HG03097 (cell line): ENCODE measurements at regions not wholly inside any gene's neighbourhood (a gene's known extent, or its start where the extent isn't known, plus 50 kb on each side); places are given as distances from the start of the nearest gene placed in this dataset.
"Not testable (repeated sequence)": the region's sequence is repeated elsewhere in the genome, so short reads cannot be mapped to it uniquely, and the experiment has no call there.

ENCODE experiments used
- ATAC-seq: cut with Tn5 transposase; IDR thresholded peaks from one replicate; pipeline ENCODE4 v1.9.1; 2021; ENCODE audit not compliant: unreplicated experiment, low FRiP score

GRCh38 chr1:109857702-109858101 lies 52.9 kb upstream of the CSF1 start:
- ATAC-seq = not testable (repeated sequence)

- not testable (repeated sequence) for ATAC-seq
Measured at GRCh38 chr1:109855986-109856385, 54.7 kb upstream of the CSF1 start.

DNA sequence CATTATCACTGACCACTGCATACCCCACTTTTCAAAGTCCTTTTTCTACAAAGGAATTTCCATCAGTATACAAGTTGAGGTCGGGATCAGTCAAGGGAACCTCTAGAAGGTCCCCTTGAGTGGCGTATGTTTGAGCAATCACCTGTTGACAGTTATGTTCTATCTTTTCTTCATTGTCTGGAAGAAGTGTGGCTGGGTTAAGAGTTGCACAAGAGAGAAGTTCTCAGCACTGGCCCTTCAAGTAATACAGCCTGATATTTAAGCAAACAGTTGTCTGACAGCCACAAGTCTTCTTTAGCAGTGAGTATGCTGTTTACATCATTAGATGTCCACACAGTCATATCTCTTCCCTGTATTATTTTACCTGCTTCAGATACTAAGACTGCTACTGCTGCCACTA lies 56.7 kb upstream of the CSF1 start:
- not testable (repeated sequence) for ATAC-seq

- ATAC-seq = not testable (repeated sequence)
Measured at GRCh38 chr1:109852221-109853015, 58.2 kb upstream of the CSF1 start.

DNA sequence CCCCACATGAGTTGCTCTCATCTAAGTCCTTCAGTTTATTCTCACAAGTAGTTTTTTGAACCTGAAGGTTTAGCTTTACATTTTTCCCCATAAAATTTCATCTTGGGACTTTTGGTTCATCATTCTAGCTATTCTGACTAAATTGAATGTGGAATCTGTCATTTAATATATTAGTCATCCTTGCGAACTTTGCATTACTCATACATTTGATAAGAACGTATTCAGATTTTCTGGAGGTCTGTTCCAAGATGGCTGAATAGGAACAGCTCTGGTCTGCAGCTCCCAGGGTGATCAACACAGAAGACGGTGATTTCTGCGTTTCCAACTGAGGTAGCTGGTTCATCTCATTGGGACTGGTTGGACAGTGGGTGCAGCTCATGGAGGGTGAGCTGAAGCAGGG lies 59.8 kb upstream of the CSF1 start:
- ATAC-seq = no peak

GRCh38 chr1:109850194-109850593 lies 60.5 kb upstream of the CSF1 start:
- no peak for ATAC-seq

DNA sequence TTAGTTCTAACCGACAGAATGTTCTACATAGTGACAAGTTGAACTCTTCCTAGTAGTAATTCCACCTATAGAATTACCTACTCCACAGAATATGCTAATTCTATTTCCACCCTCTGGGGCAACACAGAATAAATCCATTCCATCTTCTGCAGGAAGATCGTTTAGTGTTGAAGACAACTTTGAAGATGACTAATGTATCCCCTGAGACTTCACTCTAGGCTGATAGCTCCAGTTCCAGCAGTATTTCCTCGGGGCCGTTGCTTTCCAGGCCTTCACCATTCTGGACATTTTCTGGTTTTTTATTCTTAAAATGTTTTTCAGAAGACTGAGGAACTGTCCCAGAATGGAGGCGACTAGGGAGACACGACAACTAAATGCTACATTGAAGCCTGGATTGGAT lies 61.0 kb upstream of the CSF1 start:
- ATAC-seq = no peak

DNA sequence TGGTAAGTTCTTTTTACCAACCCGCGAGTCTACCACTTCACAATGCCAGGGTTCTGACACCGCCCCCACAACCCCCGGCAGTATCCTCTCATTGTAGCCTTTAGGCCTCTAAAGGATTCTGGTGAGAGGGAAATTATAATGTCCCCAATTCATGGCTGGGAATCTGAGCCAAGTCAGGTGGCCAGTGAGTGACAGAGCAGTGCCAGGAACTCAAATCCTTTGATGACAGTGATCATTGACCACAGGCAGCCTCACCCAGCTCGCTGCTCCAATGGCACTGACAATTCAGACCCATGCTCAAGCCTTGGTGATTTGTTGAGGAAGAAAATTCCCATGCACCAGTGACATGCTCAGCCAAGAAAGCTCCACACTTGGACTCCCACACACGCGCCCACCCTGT lies 63.4 kb upstream of the CSF1 start:
- no peak for ATAC-seq

- no peak for ATAC-seq
Measured at GRCh38 chr1:109846846-109847245, 63.8 kb upstream of the CSF1 start.

DNA sequence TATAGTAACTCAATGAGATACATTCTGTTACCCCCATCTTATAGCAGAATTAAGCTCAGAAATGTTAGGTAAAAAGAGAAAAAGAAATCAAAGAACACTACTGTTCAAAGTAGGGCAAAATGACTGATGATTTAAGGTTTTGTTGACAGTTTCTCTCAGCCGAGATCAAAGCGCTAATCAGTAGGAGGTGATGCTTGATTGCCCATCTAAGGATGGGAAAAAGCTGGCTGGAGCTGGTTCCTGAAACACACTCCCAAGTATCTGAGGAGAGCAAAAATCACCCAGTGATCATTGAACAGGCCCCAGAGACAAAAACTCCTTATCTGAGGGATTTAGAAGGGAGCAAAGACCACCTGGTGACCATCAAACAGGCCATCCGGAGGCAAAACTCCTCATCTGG lies 64.5 kb upstream of the CSF1 start:
- no peak for ATAC-seq

GRCh38 chr1:109845658-109846057 lies 65.0 kb upstream of the CSF1 start:
- ATAC-seq = no peak

- ATAC-seq = no peak
Measured at GRCh38 chr1:109844609-109845008, 66.0 kb upstream of the CSF1 start.

- ATAC-seq = no peak
Measured at GRCh38 chr1:109840011-109840629, 70.5 kb upstream of the CSF1 start.

DNA sequence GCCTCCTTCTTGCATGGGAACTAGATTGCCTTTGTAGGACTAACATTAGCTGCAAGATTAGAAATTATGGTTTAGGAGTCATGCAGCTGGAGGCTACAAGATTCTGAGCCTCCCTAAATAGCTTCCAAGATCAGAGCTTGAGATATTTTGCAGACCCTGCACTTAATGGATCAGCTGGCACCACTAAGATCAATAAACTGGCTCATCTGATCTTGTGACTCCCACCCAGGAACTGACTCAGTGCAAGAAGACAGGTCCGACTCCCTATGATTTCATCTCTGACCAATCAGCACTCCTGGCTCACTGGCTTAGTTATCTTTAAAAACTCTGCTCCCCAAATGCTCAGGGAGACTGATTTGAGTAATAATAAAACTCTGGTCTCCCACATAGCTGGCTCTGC lies 71.4 kb upstream of the CSF1 start:
- ATAC-seq = not testable (repeated sequence)

GRCh38 chr1:109838838-109839240 lies 71.8 kb upstream of the CSF1 start:
- ATAC-seq = no peak

- no peak for ATAC-seq
Measured at GRCh38 chr1:109837852-109838570, 72.6 kb upstream of the CSF1 start.

- ATAC-seq = not testable (repeated sequence)
Measured at GRCh38 chr1:109835645-109836044, 71.9 kb upstream of the EPS8L3 start.

- ATAC-seq = no peak
Measured at GRCh38 chr1:109834951-109835350, 71.2 kb upstream of the EPS8L3 start.

DNA sequence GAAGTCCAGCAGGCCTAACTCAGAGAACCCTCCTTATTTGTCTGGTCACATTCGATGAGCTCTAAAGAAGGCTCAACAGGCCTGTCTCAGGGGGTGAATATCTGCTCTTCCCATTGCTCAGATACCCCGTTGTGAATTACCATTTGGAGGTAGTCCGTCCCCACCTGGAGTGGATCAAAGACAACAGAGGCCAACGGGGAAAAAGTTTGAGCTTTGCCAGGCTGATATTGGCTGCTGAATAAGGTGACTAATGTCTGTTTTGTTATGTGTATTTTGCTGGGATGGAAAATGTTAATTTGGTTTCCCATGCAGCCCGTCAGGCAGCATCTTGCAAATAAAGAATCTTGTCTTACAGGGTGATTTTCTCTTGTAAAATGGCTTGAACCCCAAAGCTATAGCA lies 69.2 kb upstream of the EPS8L3 start:
- no peak for ATAC-seq

DNA sequence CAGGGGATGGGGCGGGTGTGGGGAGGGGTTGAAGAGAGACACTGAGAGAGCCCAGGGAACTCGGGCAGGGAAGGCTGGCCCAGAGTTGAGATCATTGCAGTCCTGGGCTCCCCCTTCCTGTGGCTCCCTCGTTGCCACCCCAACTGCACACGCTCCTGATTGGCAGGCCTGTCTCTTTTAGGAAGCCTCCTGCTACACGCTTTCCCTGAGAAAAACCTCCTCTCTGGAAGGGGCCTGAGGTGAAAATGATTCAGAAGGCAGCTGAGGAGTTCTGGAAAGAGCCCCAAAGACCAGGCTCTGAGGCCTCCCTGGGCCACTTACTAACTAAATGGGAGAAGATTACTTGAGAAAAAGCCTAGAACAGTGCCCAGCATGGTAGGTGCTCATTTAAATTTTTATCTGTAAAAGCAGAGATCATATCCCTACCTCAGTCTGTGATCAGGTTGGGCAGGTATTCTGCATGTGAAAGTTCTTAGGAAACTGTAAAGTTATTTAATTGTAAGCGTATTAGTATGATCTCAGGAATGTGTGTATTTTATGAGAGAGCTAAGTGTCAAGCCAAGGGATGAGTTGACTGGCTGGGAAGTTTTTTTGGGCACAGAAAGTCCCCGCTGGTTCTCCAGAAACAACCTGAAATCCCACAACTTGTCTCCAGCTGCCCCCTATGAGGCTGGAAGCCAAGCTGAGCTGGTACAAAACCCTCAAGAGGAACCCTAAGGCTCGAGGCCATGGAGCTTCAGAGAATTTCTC lies 65.2 kb upstream of the EPS8L3 start:
- no peak for ATAC-seq

GRCh38 chr1:109827986-109828385 lies 64.3 kb upstream of the EPS8L3 start:
- no peak for ATAC-seq
